ENCODE measurements at regions not wholly inside any gene's neighbourhood (a gene's known extent, or its start where the extent isn't known, plus 50 kb on each side); places are given as distances from the start of the nearest gene placed in this dataset.

GRCh38 chr21:15496911-15497310 lies 232.9 kb upstream of the USP25 start:
- Histone ChIP-seq H3K4me3 (ENCODE audit: low read depth, low read length) (no peak overlapping the region), H3K27me3 (ENCODE audit: insufficient read depth, low read depth, severe bottlenecking) (no peaks in the 10 kb centered on the region), H3K27ac (no peak overlapping the region), H3K9me3 (ENCODE audit: severe bottlenecking) (no peaks in the 10 kb centered on the region), H3K36me3 (no peaks in the 10 kb centered on the region)
- no peak for TF ChIP-seq CTCF (IDR thresholded peaks at IDR 0.05; ENCODE audit: low read depth, low read length)
- DNase-seq: no peak

GRCh38 chr21:15498455-15498854 lies 231.3 kb upstream of the USP25 start:
- Histone ChIP-seq H3K4me3 (ENCODE audit: low read depth, low read length) (no peak overlapping the region), H3K27me3 (ENCODE audit: insufficient read depth, low read depth, severe bottlenecking) (no peaks in the 10 kb centered on the region), H3K27ac (no peak overlapping the region), H3K36me3 (no peaks in the 10 kb centered on the region), H3K9me3 (ENCODE audit: severe bottlenecking) (no peaks in the 10 kb centered on the region)
- DNase-seq: no peak
- no peak for TF ChIP-seq CTCF (IDR thresholded peaks at IDR 0.05; ENCODE audit: low read depth, low read length)

GRCh38 chr21:15506086-15506485 lies 223.7 kb upstream of the USP25 start:
- Histone ChIP-seq H3K27ac (no peak overlapping the region), H3K27me3 (ENCODE audit: insufficient read depth, low read depth, severe bottlenecking) (no peaks in the 10 kb centered on the region), H3K9me3 (ENCODE audit: severe bottlenecking) (no peaks in the 10 kb centered on the region), H3K36me3 (no peaks in the 10 kb centered on the region), H3K4me3 (ENCODE audit: low read depth, low read length) (no peak overlapping the region)
- no peak for DNase-seq
- TF ChIP-seq CTCF (IDR thresholded peaks at IDR 0.05; ENCODE audit: low read depth, low read length): no peak

- DNase-seq: no peak
- Histone ChIP-seq H3K4me3 (ENCODE audit: low read depth, low read length) (no peak overlapping the region), H3K27ac (no peak overlapping the region), H3K9me3 (ENCODE audit: severe bottlenecking) (no peaks in the 10 kb centered on the region), H3K27me3 (ENCODE audit: insufficient read depth, low read depth, severe bottlenecking) (no peaks in the 10 kb centered on the region), H3K36me3 (no peaks in the 10 kb centered on the region)
- no peak for TF ChIP-seq CTCF (IDR thresholded peaks at IDR 0.05; ENCODE audit: low read depth, low read length)
Observed at GRCh38 chr21:15508554-15508953, 221.2 kb upstream of the USP25 start.

GRCh38 chr21:15514073-15514946 lies 215.5 kb upstream of the USP25 start:
- TF ChIP-seq CTCF (IDR thresholded peaks at IDR 0.05; ENCODE audit: low read depth, low read length): no peak
- no peak for DNase-seq
- H3K36me3 ChIP-seq: no peaks in the 10 kb centered on the region
- H3K27ac ChIP-seq: no peak overlapping the region
- H3K27me3 ChIP-seq (ENCODE audit: insufficient read depth, low read depth, severe bottlenecking): no peaks in the 10 kb centered on the region
- H3K9me3 ChIP-seq (ENCODE audit: severe bottlenecking): no peaks in the 10 kb centered on the region
- no peak overlapping the region for H3K4me3 ChIP-seq (ENCODE audit: low read depth, low read length)

GRCh38 chr21:15515908-15516307 lies 213.9 kb upstream of the USP25 start:
- H3K27me3 ChIP-seq (ENCODE audit: insufficient read depth, low read depth, severe bottlenecking): no peaks in the 10 kb centered on the region
- no peak for TF ChIP-seq CTCF (IDR thresholded peaks at IDR 0.05; ENCODE audit: low read depth, low read length)
- no peak overlapping the region for H3K27ac ChIP-seq
- no peaks in the 10 kb centered on the region for H3K36me3 ChIP-seq
- no peak overlapping the region for H3K4me3 ChIP-seq (ENCODE audit: low read depth, low read length)
- H3K9me3 ChIP-seq (ENCODE audit: severe bottlenecking): no peaks in the 10 kb centered on the region
- no peak for DNase-seq

Data from WERI-Rb-1 (cell line).